ENCODE measurements at regions not wholly inside any gene's neighbourhood (a gene's known extent, or its start where the extent isn't known, plus 50 kb on each side); places are given as distances from the start of the nearest gene placed in this dataset.
"Not testable (repeated sequence)": the region's sequence is repeated elsewhere in the genome, so short reads cannot be mapped to it uniquely, and the experiment has no call there.

GRCh38 chr1:232123775-232124659, 497.4 kb downstream of the DISC1 start:
- no peak for DNase-seq (ENCODE audit: low read depth in 4 of 4, low spot score in 3 of 4)

- DNase-seq (ENCODE audit: low read depth in 4 of 4, low spot score in 3 of 4), result not testable (repeated sequence)
Observed at GRCh38 chr1:232117903-232118302, 491.3 kb downstream of the DISC1 start.

- no peak for DNase-seq (ENCODE audit: low read depth in 4 of 4, low spot score in 3 of 4)
Observed at GRCh38 chr1:232114985-232115384, 488.4 kb downstream of the DISC1 start.

GRCh38 chr1:232112076-232112475, 485.5 kb downstream of the DISC1 start:
- DNase-seq (ENCODE audit: low read depth in 4 of 4, low spot score in 3 of 4), result no peak

- no peak for DNase-seq (ENCODE audit: low read depth in 4 of 4, low spot score in 3 of 4)
Observed at GRCh38 chr1:232111611-232112010, 485.0 kb downstream of the DISC1 start.

- no peak for DNase-seq (ENCODE audit: low read depth in 4 of 4, low spot score in 3 of 4)
Observed at GRCh38 chr1:232110281-232111090, 483.9 kb downstream of the DISC1 start.

- DNase-seq (ENCODE audit: low read depth in 4 of 4, low spot score in 3 of 4), result no peak
Observed at GRCh38 chr1:232109391-232109790, 482.8 kb downstream of the DISC1 start.

- no peak for DNase-seq (ENCODE audit: low read depth in 4 of 4, low spot score in 3 of 4)
Observed at GRCh38 chr1:232108598-232108997, 482.0 kb downstream of the DISC1 start.

- DNase-seq (ENCODE audit: low read depth in 4 of 4, low spot score in 3 of 4), result no peak
Observed at GRCh38 chr1:232106415-232106814, 479.8 kb downstream of the DISC1 start.

GRCh38 chr1:232105561-232105960, 479.0 kb downstream of the DISC1 start:
- no peak for DNase-seq (ENCODE audit: low read depth in 4 of 4, low spot score in 3 of 4)

GRCh38 chr1:232101231-232101630, 474.6 kb downstream of the DISC1 start:
- no peak for DNase-seq (ENCODE audit: low read depth in 4 of 4, low spot score in 3 of 4)

- no peak for DNase-seq (ENCODE audit: low read depth in 4 of 4, low spot score in 3 of 4)
Observed at GRCh38 chr1:232096751-232097150, 470.2 kb downstream of the DISC1 start.
